Transverse colon (tissue), 4 donors: ENCODE measurements at regions not wholly inside any gene's neighbourhood (a gene's known extent, or its start where the extent isn't known, plus 50 kb on each side); places are given as distances from the start of the nearest gene placed in this dataset.

Experiments
- DNase-seq: peaks from one replicate; pipeline ENCODE4 v3.0.0-alpha.2; 2019
- H3K27ac ChIP-seq, 4 donors: fragments of 200-600 bp; sonication (generic); 2 replicates each; pipeline ENCODE4 v1.5.1; 2016 to 2018; ENCODE audit warnings: inconsistent platforms in 4 of 4
- H3K27me3 ChIP-seq: fragments of 200-600 bp; sonication (generic); 2 replicates; pipeline ENCODE4 v1.5.1; 2017; ENCODE audit warnings: inconsistent platforms
- H3K36me3 ChIP-seq, 4 donors: fragments of 200-600 bp; sonication (generic); 2 replicates each; pipeline ENCODE4 v1.5.1; 2017 to 2019; ENCODE audit warnings: inconsistent platforms in 4 of 4
- H3K4me1 ChIP-seq, 4 donors: fragments of 200-600 bp; sonication (generic); 2 replicates each; pipeline ENCODE4 v1.5.1; 2017 to 2020; ENCODE audit warnings: inconsistent platforms in 4 of 4
- H3K4me3 ChIP-seq, 4 donors: fragments of 200-600 bp; sonication (generic); 1 replicate in 1 of 4; 2 replicates in 3 of 4; pipeline versions ENCODE4 v1.5.1 to v1.6.1; 2017 to 2019; ENCODE audit warnings: inconsistent platforms in 4 of 4
- H3K9me3 ChIP-seq, 2 donors: fragments of 200-600 bp; sonication (generic); 2 replicates each; pipeline ENCODE4 v1.5.1; 2017 to 2019; ENCODE audit warnings: inconsistent platforms in 2 of 2
- CTCF ChIP-seq, 5 experiments: fragments of 200-600 bp in 3 of 5; fragments of 450-650 bp in 2 of 5; sonication (generic) in 3 of 5; IDR thresholded peaks; 1 replicate in 2 of 5; 2 replicates in 3 of 5; pipeline ENCODE4 v1.5.1; 2016 to 2017; ENCODE audit warnings: antibody characterized with exemption in 5 of 5, inconsistent platforms in 3 of 5, mild to moderate bottlenecking in 2 of 5, moderate library complexity in 1 of 5
- EP300 ChIP-seq: sonication (generic); formaldehyde crosslinking; IDR thresholded peaks from one replicate; pipeline ENCODE4 v1.6.1; 2017; ENCODE audit warnings: antibody characterized with exemption, low read depth
- POLR2A ChIP-seq: fragments of 450-650 bp; IDR thresholded peaks from one replicate; pipeline ENCODE4 v1.6.1; 2016; ENCODE audit warnings: antibody characterized with exemption, mild to moderate bottlenecking, moderate library complexity
- POLR2AphosphoS5 ChIP-seq, 3 donors: sonication (generic); formaldehyde crosslinking; IDR thresholded peaks; one replicate each; pipeline ENCODE4 v1.6.1; 2016; ENCODE audit warnings: antibody characterized with exemption in 3 of 3
- WGBS, 2 donors: methylation state at CpG; one replicate each; pipeline ENCODE4 v1.1.5; 2018; ENCODE audit warnings: low coverage in 1 of 2; 5-methylcytosine and 5-hydroxymethylcytosine counted together
- in situ Hi-C, 4 donors: fragments of 200-750 bp; cut with MboI; loops; one replicate each; pipeline versions ENCODE4 v1.15.0 to v1.15.1; 2017; ENCODE audit warnings: low sequenced_read_pairs in 3 of 4, low pct_ligation_motif_present in 1 of 4, low pct_unique_long_range_greater_than_20kb in 1 of 4
- intact Hi-C: fragments of 100-400 bp; cut with DNase I; formaldehyde crosslinking; loops from one replicate; pipeline ENCODE4 v1.15.1; 2023; ENCODE audit warnings: low total_unique reads

GRCh38 chr7:119132436-119132835, 907.9 kb downstream of the ANKRD7 start:
- Histone ChIP-seq H3K27me3 (no peaks in the 10 kb centered on the region), H3K4me3 (no peak overlapping the region), H3K36me3 (no peaks in the 10 kb centered on the region), H3K4me1 (no peaks in the 10 kb centered on the region), H3K27ac (no peak overlapping the region), H3K9me3 (no peaks in the 10 kb centered on the region)
- intact Hi-C loops: no loop called here
- TF ChIP-seq EP300: no peak
- no peak for TF ChIP-seq POLR2A
- TF ChIP-seq POLR2AphosphoS5 (IDR thresholded peaks at IDR 0.05): no peak
- no peak for TF ChIP-seq CTCF (IDR thresholded peaks at IDR 0.05)
- in situ Hi-C loops: no loop called here
- DNase-seq: no peak

- Histone ChIP-seq H3K4me1 (no peaks in the 10 kb centered on the region), H3K27me3 (no peaks in the 10 kb centered on the region), H3K4me3 (no peak overlapping the region), H3K27ac (no peak overlapping the region), H3K9me3 (peaks cover 0 to 3% of the 10 kb centered on the region in 2 donors), H3K36me3 (no peaks in the 10 kb centered on the region)
- in situ Hi-C loops (loop anchor here in 1 of 4 donors (25.0 kb wide), 1 partner anchor 830 kb away; no protein-coding TSS in a partner anchor), intact Hi-C loops (no loop called here)
- TF ChIP-seq EP300 (no peak), CTCF (IDR thresholded peaks at IDR 0.05) (no peak), POLR2A (no peak), POLR2AphosphoS5 (IDR thresholded peaks at IDR 0.05) (no peak)
- WGBS, 2 donors: 61 to 91% methylated on average over 1 of the region's 1 CpG
- no peak for DNase-seq
These were observed 942.9 kb downstream of the ANKRD7 start for GRCh38 chr7:119167431-119167830.

GRCh38 chr7:119172043-119172442, 947.5 kb downstream of the ANKRD7 start:
- no peaks in the 10 kb centered on the region for H3K27me3 ChIP-seq
- H3K27ac ChIP-seq: no peak overlapping the region
- H3K36me3 ChIP-seq: no peaks in the 10 kb centered on the region
- in situ Hi-C loops (loop anchor here in 1 of 4 donors (25.0 kb wide), 1 partner anchor 835 kb away; no protein-coding TSS in a partner anchor), intact Hi-C loops (no loop called here)
- DNase-seq: no peak
- 53 to 66% methylated on average over 4 to 5 of the region's 5 CpGs for WGBS, 2 donors
- no peaks in the 10 kb centered on the region for H3K4me1 ChIP-seq
- no peak overlapping the region for H3K4me3 ChIP-seq
- no peaks in the 10 kb centered on the region for H3K9me3 ChIP-seq
- TF ChIP-seq POLR2AphosphoS5 (IDR thresholded peaks at IDR 0.05) (no peak), EP300 (no peak), CTCF (IDR thresholded peaks at IDR 0.05) (no peak), POLR2A (no peak)

GRCh38 chr7:119175911-119176627, 951.6 kb downstream of the ANKRD7 start:
- TF ChIP-seq POLR2A (no peak), CTCF (IDR thresholded peaks at IDR 0.05) (peak; percentile 30 to 64 (median 52))
- Histone ChIP-seq H3K27me3 (no peaks in the 10 kb centered on the region), H3K9me3 (no peaks in the 10 kb centered on the region), H3K27ac (no peak overlapping the region), H3K36me3 (no peaks in the 10 kb centered on the region), H3K4me3 (no peak overlapping the region), H3K4me1 (no peaks in the 10 kb centered on the region)
- no peak for DNase-seq
- intact Hi-C loops: no loop called here
- in situ Hi-C loops: no loop called here
- WGBS, 2 donors: 11 to 15% methylated on average over 5 to 6 of the region's 6 CpGs
